HG03108 (cell line): ENCODE measurements at regions not wholly inside any gene's neighbourhood (a gene's known extent, or its start where the extent isn't known, plus 50 kb on each side); places are given as distances from the start of the nearest gene placed in this dataset.

ENCODE experiments used
- ATAC-seq: cut with Tn5 transposase; IDR thresholded peaks from one replicate; pipeline ENCODE4 v1.9.1; 2021; ENCODE audit warnings: moderate library complexity; ENCODE audit not compliant: unreplicated experiment

GRCh38 chr5:2125171-2125900, 242.6 kb upstream of the IRX4 start:
- no peak for ATAC-seq

GRCh38 chr5:2124434-2125170, 241.9 kb upstream of the IRX4 start:
- no peak for ATAC-seq

- ATAC-seq: no peak
Observed at GRCh38 chr5:2123874-2124273, 241.1 kb upstream of the IRX4 start.

- ATAC-seq: no peak
Observed at GRCh38 chr5:2120361-2120760, 237.6 kb upstream of the IRX4 start.

- ATAC-seq: no peak
Observed at GRCh38 chr5:2119573-2119972, 236.8 kb upstream of the IRX4 start.

GRCh38 chr5:2113348-2114131, 230.8 kb upstream of the IRX4 start:
- ATAC-seq: no peak

- no peak for ATAC-seq
Observed at GRCh38 chr5:2112173-2113025, 229.7 kb upstream of the IRX4 start.

- ATAC-seq: no peak
Observed at GRCh38 chr5:2111569-2112105, 228.9 kb upstream of the IRX4 start.

GRCh38 chr5:2110934-2111462, 228.3 kb upstream of the IRX4 start:
- no peak for ATAC-seq

GRCh38 chr5:2110137-2110933, 227.6 kb upstream of the IRX4 start:
- no peak for ATAC-seq

- ATAC-seq: no peak
Observed at GRCh38 chr5:2109566-2109965, 226.8 kb upstream of the IRX4 start.

GRCh38 chr5:2106721-2107120, 224.0 kb upstream of the IRX4 start:
- ATAC-seq: no peak

- ATAC-seq: no peak
Observed at GRCh38 chr5:2105141-2105540, 222.4 kb upstream of the IRX4 start.

- no peak for ATAC-seq
Observed at GRCh38 chr5:2103940-2104339, 221.2 kb upstream of the IRX4 start.

- ATAC-seq: no peak
Observed at GRCh38 chr5:2102819-2103776, 220.4 kb upstream of the IRX4 start.

GRCh38 chr5:2101685-2102084, 219.0 kb upstream of the IRX4 start:
- ATAC-seq: no peak

GRCh38 chr5:2096887-2097505, 214.3 kb upstream of the IRX4 start:
- no peak for ATAC-seq

- no peak for ATAC-seq
Observed at GRCh38 chr5:2095011-2095410, 212.3 kb upstream of the IRX4 start.
